ENCODE measurements at regions not wholly inside any gene's neighbourhood (a gene's known extent, or its start where the extent isn't known, plus 50 kb on each side); places are given as distances from the start of the nearest gene placed in this dataset.

DNA sequence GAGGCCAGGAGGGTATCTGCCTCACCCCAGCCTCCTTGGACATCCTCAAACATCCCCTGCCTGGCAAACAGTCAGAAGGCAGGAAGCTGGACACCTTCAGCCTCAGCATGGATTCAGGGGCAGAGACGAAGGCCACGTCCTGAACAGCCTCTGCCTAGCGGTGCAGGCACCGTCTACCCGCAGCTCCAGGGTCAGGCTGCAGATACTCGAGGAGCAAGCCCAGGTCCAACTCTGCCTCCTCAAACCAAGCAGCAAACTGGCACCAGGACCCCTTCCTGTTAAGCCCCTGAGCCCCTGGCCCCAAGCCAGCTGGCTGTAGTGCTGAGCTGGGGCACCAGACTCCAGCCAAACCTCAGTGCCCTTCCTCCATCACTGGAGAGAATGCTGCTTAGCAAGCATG lies 494.7 kb downstream of the NPHP4 start:
- no peak for DNase-seq (ENCODE audit: low read depth)

DNA sequence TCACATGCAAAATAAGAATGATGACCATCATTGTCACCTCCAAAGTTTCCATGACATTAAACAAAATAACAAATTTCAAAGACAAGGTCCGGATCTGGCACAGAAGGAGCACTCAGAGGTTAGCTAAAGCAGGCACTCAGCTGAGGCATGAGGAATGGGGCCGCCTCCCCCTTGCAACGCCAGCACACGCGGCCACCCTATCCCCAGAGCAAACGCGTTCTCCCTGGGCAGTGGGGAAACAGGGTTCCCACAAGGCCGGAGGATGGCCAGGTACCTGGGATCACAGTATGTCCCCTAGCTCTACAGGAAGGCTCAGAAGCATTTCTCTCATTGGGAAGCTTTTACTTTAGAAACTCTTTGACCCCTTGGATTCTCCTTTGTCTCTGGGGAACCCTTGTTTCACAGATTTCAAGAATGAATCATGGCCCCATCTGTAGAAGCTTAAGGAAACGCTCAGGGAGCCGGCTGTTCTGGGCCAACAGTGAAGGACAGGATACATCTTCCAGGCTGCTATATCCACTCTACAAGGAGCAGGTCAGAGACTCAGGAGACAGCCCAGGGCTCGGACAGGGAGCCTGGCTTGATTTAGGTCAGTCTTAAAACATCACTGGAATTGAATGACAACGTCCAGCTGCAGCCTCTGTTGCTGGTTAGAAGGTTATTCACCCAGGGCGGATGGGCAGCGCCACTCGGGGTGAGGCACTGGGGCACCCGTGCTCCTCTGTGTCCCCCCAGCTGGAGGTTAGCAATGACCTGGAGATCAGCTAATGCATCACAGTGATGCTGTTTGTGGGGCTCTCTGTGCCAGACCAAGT lies 496.4 kb downstream of the NPHP4 start:
- DNase-seq (ENCODE audit: low read depth), result no peak

DNA sequence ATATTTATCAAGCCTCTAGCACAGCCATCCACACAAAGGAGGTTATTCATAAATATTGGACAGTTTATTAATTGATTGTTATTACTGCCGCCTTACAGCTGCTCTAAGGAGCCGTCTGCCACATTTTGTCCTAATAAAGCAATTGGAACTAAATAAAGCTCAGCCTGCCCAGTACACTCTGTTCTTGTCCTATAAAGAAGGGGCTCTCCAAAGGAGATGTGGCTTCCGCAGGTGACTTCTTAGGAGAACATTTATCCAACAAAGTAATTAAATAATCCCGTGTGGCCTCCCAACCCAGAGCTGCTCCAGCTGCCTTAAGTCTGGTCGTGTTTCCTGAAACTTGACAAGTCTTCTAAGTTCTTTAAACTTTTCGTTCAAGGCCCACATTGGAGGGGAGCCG lies 497.7 kb downstream of the NPHP4 start:
- no peak for DNase-seq (ENCODE audit: low read depth)

DNA sequence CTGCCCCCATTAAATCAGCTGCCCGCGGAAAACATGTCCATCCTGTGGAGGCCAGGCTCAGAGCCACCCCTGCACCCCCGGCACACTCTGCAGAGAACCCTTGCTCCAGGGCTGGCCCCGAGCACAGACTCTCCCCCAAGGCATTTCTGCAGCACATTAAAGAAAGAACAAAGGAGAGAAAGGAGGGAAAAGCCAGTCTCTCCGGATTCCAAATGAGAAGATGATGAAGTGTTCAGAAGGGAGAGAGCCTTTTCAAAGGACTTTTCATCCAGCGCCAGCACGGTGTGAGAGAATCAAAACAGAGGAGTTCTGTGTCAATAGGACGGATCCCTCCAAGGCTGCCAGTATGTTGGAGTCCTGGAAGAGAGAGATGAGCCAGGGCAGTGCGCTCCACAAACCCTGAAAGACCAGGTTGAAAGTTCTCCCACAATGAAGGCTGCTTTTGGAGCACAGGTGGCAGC lies 498.3 kb downstream of the NPHP4 start:
- DNase-seq (ENCODE audit: low read depth), result no peak

DNA sequence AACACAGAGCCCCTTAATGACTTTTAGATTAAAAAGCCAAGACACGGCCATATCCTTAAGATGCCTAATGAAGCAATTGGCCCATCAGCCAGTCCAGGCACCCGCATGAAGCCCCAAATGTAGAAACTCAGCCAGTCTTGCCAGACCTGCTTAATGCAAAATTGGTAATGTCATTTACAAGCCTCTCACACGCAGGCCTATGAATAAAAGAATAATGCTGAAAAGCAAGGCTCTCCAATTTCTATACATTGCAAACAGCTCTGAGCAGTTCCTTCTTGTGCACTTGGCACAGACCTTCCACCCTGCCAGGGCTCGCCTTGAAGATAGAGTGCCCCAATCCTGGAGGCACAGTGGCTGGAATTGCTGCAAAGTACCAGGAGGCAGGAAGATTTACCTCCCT lies 498.9 kb downstream of the NPHP4 start:
- DNase-seq (ENCODE audit: low read depth), result no peak

DNA sequence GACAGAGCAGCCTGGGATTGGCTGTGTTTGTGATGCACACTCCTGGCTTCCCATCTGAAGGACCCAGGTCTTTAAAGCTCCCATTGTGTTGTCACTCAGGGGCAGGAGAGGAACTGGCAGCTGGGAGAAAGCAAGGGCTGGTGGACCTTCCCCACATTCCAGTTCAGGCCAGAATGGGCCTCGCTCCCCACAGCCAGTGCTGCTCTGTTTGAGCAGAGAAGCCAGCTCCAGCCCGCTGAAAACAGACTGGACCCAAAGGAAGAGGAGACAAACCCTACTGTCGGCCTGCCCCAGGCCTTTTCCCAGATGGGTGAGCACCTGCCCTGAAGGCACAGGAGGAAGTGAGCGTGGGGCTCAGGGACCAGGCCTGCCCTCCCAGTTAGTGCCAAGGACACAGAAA lies 499.4 kb downstream of the NPHP4 start:
- no peak for DNase-seq (ENCODE audit: low read depth)

DNA sequence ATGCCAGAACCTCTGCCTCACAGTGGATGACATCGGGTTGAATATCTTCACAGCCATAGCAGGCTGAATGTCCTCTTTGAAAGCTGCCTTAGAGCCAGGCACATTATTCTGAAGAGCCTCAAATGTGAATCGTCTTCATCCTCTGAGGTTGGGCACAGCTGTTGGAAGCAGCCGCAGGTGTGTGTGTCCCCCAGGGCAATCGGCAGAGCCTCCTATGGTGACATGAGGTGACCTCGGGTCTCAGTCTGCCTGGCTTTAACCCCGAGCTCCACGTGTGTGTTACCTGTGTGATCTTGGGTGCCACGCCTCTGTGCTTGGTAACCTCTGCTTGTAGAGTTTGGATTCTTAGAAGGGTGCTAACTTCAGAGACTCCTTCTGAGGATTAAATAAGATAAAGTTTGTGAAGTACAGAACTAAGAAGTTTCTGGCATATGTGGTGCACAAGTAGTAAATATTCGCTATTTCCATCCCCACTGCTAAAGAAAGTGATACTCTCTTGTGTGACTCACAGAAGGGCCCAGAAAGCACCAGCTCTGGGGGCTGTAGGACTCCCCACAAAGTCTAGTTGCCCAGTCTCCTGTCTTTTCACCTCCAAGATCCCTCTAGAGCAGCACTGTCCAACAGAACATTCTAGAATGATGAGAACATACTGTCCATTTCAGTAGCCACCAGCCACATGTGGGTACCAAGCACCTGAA lies 500.9 kb downstream of the NPHP4 start:
- no peak for DNase-seq (ENCODE audit: low read depth)

DNA sequence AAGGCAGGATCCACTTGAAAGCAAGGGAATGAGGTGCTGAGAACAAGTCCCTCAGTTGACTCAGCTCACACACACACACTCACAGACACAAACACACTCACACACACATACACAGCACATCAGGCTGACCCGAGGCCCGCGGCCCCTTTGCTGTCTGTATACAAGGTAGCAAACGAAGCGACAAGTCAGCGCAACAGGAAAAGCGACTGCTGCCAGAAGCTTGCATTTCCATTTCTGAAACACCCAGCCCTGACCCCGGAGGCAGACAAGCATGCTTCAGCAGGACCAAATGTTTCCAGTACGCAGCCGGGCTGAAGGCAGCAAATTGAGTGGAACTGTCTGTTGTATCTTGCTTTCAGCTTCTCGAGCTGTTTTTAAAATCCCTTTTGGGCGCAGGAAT lies 501.6 kb downstream of the NPHP4 start:
- DNase-seq (ENCODE audit: low read depth), result no peak

DNA sequence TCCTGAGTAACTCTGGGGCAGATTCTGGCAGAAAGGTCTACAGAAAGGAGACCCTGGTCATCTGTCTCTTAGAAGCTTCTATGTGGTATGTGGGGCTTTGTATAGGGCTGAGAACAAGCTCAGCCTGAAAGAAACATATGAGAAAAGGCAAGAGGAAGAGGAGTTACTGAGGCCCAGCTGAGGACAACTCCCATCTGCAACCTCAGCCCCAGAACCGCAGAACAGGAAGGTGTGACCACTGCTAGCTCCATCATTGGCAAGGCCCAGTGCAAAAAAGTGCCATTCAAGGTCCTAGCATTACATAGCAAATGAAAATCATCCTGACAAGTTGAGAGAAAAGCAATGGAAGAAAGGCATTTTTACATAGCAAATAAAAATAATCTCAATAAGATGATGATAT lies 503.8 kb downstream of the NPHP4 start:
- DNase-seq (ENCODE audit: low read depth), result no peak

DNA sequence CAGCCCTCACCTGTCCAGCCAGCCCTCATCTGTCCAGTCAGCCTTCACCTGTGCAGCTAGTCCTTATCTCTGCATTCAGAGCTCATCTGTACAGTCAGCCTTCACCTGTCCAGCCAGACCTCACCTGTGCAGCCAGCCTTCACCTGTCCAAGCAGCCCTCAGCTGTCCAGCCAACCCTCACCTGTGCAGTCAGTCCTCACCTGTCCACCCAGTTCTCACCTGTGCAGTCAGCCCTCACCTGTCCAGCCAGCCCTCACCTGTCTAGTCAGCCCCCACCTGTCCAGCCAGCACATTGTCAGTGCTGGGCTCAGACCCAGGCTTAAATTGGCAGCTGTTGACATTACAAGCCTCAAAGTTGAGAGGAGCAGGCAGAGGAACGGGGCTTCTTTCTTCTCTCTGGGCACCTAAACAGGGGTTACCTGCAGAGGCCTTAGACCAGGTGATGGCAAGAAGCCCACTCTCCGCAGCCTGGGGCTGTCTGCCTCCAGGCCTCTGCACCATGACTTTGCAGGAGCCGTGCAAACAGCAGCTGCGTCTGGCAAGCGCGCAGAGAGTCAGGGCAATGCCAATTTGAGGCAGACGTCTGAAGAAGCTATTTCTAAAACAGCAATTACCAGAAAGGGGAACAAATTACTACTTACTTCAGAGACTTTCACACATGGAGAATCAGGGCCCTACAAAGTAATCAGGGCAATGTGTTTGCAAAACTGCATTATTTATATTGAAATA lies 506.1 kb downstream of the NPHP4 start:
- DNase-seq (ENCODE audit: low read depth), result no peak

DNA sequence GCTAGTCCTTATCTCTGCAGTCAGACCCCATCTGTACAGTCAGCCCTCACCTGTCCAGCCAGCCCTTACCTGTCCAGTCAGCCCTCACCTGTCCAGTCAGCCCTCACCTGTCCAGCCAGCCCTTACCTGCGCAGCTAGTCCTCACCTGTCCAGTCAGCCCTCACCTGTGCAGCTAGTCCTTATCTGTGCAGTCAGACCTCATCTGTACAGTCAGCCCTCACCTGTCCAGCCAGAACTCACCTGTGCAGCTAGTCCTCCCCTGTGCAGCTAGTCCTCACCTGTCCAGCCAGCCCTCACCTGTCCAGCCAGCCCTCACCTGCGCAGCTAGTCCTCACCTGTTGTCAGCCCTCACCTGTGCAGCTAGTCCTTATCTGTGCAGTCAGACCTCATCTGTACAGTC lies 506.8 kb downstream of the NPHP4 start:
- DNase-seq (ENCODE audit: low read depth), result no peak

DNA sequence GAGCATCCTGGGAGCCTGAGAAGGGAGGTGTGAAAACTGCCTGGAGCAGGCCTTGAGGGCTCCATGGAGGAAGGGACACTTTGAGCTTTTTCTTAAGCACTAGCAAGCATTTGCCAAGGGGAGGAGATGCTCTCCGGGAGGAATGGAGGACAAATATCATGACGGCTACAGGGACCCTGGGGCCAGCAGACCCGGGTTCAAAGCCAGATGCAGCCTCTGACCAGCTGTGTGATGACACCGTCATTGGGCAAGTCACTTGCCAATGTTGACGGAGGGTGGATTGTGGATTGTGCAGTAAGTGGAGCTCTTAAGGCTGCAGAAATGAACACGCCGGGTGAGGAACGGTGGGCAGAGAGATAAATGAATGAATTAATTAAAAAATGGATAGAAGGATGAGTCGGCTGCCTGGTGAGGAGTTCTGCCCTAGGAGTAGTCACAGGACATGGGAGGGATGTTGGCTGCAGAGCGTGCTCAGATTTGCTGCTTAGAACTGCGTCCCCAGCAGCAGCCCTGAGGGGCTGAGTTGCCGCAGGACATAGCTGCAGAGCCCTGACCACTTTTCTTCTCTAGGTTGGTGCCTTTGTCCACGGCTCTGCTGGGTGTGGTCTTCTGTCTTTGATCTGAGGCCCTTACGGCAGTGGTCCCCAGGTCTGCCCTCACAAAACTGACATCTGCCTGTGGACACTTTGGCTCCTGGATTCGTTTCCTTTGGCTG lies 507.6 kb downstream of the NPHP4 start:
- no peak for DNase-seq (ENCODE audit: low read depth)

DNA sequence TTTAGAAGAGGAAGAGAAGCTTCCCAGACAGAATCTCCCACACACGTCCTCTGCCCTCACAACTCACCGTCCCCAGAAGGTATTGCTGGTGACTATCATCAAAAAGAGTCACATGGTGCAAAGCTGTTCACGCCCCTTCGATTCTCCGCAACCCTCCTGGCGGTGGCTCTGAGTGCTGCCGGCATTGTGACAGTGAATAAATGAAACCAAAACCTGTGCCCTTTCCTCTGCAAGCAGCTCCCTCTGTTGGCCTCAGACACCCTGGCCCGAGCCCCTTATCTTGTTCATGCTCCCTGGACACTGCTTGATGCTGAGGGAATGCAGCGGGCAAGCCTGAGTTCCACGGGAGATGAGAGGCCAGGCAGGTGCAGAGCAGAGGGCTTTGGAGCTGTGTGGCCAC lies 510.3 kb downstream of the NPHP4 start:
- peak; percentile 18 for DNase-seq (ENCODE audit: low read depth)

DNA sequence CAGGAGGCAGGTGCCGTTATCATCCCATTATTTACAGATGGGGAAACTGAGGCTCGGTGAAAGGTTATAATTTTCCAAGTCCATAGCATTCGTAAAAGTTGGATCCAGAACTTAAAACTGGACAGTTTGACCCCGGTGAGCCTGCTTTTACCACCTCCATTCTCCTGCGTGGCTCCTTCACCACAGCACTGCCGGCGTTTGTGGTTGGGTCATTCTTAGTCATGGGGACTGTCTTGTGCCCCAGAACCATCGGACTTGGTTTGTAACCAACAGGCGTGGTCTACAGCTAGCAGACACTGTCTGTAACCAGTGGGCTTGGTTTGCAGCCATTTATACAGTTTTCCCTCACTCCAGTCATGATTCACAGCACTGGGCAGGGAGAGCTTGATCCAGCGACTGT lies 511.3 kb downstream of the NPHP4 start:
- no peak for DNase-seq (ENCODE audit: low read depth)

DNA sequence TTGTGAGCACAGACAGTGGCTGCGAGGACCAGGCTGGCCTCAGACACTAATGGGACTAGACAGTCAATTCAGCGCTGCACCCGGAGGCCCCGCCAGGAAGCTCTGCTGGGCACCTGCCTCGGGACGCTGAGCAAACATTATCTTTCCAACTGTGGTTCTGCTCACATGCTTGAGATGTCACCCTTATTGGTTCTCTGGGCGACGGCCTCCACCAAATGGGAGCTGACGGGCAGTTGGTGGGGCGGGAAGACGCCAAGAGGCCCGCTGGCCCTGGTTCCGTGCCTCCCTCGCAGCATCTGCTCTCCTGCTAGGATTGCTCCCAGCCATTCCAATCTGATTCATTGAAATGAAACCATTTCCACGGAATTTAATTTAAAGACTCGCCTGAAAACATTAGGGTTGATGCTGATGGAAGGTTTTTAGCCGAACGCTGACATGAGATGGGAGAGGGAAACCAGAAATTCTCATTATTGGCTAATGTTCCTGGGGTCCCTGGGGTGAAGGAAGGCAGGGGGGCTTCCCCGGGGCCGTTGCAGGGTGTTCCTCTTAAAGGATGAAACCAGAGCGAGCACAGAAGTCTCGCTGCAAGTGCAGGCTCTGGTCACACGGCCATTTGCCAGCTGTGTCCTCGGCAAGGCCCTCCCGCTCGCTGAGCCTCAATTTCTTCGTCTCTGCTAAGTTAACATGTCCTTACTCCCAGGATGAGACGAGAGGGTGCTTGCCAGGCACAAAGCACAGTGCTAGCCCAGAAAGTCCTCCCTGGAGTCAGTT lies 512.2 kb downstream of the NPHP4 start:
- no peak for DNase-seq (ENCODE audit: low read depth)

DNA sequence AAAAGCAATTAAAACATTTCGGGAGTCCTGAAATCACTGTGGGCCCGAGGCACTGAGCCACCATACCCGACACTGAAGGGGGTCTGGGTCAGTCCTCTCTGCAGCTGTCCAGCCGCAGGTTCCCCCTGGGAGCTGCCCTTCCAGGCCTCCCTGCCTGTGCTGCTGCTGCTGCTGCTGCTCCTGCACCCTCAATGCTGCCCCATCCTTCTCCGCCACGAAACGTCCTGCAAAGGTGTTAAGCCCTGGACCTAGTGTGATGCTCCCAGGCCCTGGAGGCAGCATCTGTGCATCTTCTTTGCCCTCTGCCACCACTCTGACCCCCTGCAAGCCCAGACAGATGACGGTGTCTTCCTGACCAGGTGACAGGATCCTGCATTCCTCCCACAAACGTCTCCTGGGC lies 513.3 kb downstream of the NPHP4 start:
- no peak for DNase-seq (ENCODE audit: low read depth)

DNA sequence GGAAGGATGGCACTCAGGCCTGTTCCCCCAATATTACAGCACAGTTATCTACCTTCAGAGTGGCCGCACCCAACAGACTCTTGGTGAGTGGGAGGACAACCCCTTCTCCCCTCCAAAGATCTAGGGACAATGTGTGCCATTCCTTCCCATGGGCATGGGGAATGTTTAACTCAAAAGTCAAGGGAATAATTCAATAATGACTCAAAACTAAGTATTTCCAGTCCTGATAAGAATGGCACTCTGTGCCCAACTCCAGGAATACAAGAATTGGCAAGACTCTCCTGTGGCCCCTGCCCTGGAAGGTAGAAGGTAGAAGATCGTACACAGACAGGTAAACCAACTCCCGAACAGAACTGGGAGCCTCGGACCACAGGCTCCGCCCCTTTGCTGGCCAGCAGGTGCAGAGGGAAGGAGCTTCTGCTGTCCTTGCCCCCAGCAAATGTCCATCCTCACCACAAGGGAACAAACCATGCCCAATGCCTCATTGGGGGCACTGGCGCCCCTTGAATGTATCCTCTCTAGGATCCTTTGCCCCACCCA lies 514.0 kb downstream of the NPHP4 start:
- no peak for DNase-seq (ENCODE audit: low read depth)

DNA sequence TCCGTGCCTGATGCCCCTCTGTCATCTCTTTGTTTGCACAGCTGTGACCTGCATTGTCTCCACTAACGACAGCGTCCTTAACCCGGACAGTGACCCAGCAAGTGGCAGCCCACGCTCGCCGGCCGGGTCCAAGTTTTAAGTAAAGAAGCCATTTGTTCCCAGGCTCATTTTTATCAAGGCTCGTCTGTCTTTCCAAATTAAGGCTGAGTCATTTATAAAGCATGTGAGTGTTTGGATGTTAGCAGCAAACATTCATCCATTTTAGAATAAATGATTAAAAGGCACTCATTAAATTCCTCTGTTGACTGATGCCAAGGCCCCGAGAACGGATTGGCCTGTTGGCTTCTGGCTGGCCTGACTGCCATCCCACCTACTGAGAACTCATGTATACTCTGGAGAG lies 514.5 kb downstream of the NPHP4 start:
- no peak for DNase-seq (ENCODE audit: low read depth)

DNA sequence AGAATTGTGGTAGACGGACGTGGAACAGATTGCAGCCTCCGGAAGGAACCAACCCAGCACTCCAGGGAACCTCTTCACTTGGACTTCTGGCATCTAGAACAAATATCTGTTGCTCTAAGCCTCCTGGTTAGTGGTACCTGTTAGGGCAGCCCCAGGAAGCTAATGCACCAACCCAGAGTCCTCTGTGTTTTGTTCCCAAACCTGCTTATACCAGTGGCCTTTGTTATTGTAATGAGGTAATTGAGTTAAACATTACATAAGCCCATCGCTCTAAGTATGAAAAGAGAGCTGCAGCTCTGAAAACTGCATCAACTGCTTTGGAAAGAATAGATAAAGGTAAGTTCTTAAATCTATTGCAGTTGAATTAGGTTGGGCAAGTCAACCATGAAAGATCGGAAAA lies 516.7 kb downstream of the NPHP4 start:
- DNase-seq (ENCODE audit: low read depth), result no peak

DNA sequence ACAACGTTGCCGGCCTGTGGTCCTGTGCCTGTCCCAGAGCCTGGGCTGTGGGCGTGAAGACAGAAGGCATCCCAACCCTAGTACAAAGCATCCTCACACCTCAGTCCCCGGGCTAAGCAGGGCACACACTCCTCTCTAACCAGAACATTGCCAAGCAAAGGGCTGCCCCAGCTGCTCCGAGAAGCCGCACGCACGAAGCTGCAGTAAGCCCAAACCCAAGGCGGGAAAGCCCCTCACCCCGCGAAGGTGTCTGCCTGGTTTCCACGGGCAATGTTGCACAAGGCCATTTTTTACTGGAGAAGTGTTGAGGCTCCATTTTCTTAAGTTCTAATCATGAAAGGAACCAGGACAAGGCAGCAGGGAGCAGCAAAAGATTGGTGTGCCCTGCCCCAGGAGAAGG lies 519.0 kb downstream of the NPHP4 start:
- DNase-seq (ENCODE audit: low read depth), result no peak

DNA sequence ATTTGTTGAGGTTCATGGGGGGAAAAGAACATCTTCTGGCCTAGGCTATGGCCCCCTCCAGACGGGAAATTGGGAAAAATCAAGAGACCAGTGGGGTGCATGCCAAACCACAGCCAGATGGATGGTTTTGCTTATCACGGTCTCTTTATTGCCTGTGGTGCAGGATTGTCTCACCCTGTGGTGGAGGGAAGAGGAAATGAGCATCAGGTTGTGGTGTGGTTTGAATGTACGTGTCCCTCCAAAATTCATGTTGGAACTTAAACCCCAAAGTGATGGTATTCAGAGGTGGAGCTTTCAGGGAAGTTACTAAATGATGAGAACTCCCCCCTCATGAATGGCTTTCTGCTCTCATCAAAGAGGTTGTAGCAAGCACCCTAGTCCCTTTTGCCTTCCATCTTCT lies 525.7 kb downstream of the NPHP4 start:
- no peak for DNase-seq (ENCODE audit: low read depth)

All from activated T-cell treated with anti-CD3 and anti-CD28 coated beads for 1 hour (primary cell).